ENCODE measurements at regions not wholly inside any gene's neighbourhood (a gene's known extent, or its start where the extent isn't known, plus 50 kb on each side); places are given as distances from the start of the nearest gene placed in this dataset.
"Not testable (repeated sequence)": the region's sequence is repeated elsewhere in the genome, so short reads cannot be mapped to it uniquely, and the experiment has no call there.

DNA sequence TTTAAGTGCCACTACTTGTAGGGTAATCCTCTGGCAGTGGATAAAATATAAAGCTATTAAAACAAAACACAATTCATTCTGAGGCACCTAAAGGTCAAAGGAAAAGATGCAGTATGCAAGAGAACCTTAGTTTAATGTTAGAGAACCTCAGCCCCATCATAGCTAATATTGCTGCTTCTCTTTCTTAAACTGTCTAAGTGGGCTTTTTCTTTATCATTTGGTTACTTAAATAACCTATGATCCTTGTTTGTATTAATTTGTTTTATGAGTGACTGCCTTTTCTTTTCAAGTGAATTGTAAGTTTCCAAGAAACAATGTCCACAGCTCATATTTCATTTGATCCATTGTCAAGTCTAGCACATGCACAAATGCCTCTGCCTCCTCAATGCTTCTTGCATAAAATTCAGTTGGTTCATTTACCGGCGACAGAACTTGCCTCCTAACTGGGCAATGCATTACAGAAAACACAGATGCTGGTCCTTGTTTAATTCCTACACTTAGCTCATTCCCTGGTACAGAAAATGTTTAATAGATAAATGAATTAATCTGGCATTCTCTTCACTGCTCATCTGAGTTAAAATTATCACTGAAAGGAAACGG, 1049.8 kb downstream of the OLFM4 start:
- Histone ChIP-seq H3K27ac (ENCODE audit: insufficient read depth, low read length) (no peak overlapping the region), H2AFZ (ENCODE audit: low read length) (no peak overlapping the region), H3K4me3 (replicated peaks in 1 of 4; ENCODE audit: control extremely low read depth in 1 of 4, insufficient read depth in 1 of 4, low read depth in 3 of 4, low read length in 4 of 4) (no peak overlapping the region), H3K27me3 (ENCODE audit: control insufficient read depth, insufficient read depth, low read length) (no peaks in the 10 kb centered on the region), H3K4me1 (ENCODE audit: control insufficient read depth, extremely low read depth, insufficient read depth, low read length) (no peaks in the 10 kb centered on the region), H3K9me3 (ENCODE audit: control insufficient read depth, insufficient read depth, low read depth, low read length) (no peaks in the 10 kb centered on the region), H3K79me2 (ENCODE audit: control insufficient read depth, insufficient read depth, low read length) (no peaks in the 10 kb centered on the region), H3K4me2 (ENCODE audit: extremely low read depth, insufficient read depth, low read length) (no peak overlapping the region), H3K9ac (ENCODE audit: insufficient read depth, low read length) (no peak overlapping the region), H4K20me1 (ENCODE audit: control insufficient read depth, extremely low read depth, insufficient read depth, low read length) (no peaks in the 10 kb centered on the region), H3K36me3 (ENCODE audit: control insufficient read depth, insufficient read depth, low read length) (no peaks in the 10 kb centered on the region)
- DNase-seq (ENCODE audit: low read depth in 2 of 2), result no peak
- no peak for TF ChIP-seq EZH2 (IDR thresholded peaks at IDR 0.05; ENCODE audit: low read length, missing control alignments)
- TF ChIP-seq CTCF (conservative IDR thresholded peaks at IDR 0.05 in 1 of 2, IDR thresholded peaks at IDR 0.05 in 1 of 2; ENCODE audit: low read depth in 1 of 2, low read length in 2 of 2), result no peak

GRCh38 chr13:54082309-54082708, 1053.7 kb downstream of the OLFM4 start:
- not testable (repeated sequence) for H3K4me3 ChIP-seq (replicated peaks in 1 of 4; ENCODE audit: control extremely low read depth in 1 of 4, insufficient read depth in 1 of 4, low read depth in 3 of 4, low read length in 4 of 4); H3K4me2 ChIP-seq (ENCODE audit: extremely low read depth, insufficient read depth, low read length); DNase-seq (ENCODE audit: low read depth in 2 of 2); H3K36me3 ChIP-seq (ENCODE audit: control insufficient read depth, insufficient read depth, low read length); H3K27me3 ChIP-seq (ENCODE audit: control insufficient read depth, insufficient read depth, low read length); H3K79me2 ChIP-seq (ENCODE audit: control insufficient read depth, insufficient read depth, low read length); H3K27ac ChIP-seq (ENCODE audit: insufficient read depth, low read length); H2AFZ ChIP-seq (ENCODE audit: low read length); H3K4me1 ChIP-seq (ENCODE audit: control insufficient read depth, extremely low read depth, insufficient read depth, low read length); H3K9me3 ChIP-seq (ENCODE audit: control insufficient read depth, insufficient read depth, low read depth, low read length); H4K20me1 ChIP-seq (ENCODE audit: control insufficient read depth, extremely low read depth, insufficient read depth, low read length); H3K9ac ChIP-seq (ENCODE audit: insufficient read depth, low read length)

GRCh38 chr13:54091884-54092283, 1063.3 kb downstream of the OLFM4 start:
- Histone ChIP-seq H3K79me2 (ENCODE audit: control insufficient read depth, insufficient read depth, low read length) (no peaks in the 10 kb centered on the region), H3K36me3 (ENCODE audit: control insufficient read depth, insufficient read depth, low read length) (no peaks in the 10 kb centered on the region), H2AFZ (ENCODE audit: low read length) (no peak overlapping the region), H3K9me3 (ENCODE audit: control insufficient read depth, insufficient read depth, low read depth, low read length) (no peaks in the 10 kb centered on the region), H3K9ac (ENCODE audit: insufficient read depth, low read length) (no peak overlapping the region), H3K4me3 (replicated peaks in 1 of 4; ENCODE audit: control extremely low read depth in 1 of 4, insufficient read depth in 1 of 4, low read depth in 3 of 4, low read length in 4 of 4) (no peak overlapping the region), H3K4me2 (ENCODE audit: extremely low read depth, insufficient read depth, low read length) (no peak overlapping the region), H4K20me1 (ENCODE audit: control insufficient read depth, extremely low read depth, insufficient read depth, low read length) (no peaks in the 10 kb centered on the region), H3K27ac (ENCODE audit: insufficient read depth, low read length) (no peak overlapping the region), H3K4me1 (ENCODE audit: control insufficient read depth, extremely low read depth, insufficient read depth, low read length) (no peaks in the 10 kb centered on the region), H3K27me3 (ENCODE audit: control insufficient read depth, insufficient read depth, low read length) (no peaks in the 10 kb centered on the region)
- TF ChIP-seq EZH2 (IDR thresholded peaks at IDR 0.05; ENCODE audit: low read length, missing control alignments) (no peak), CTCF (conservative IDR thresholded peaks at IDR 0.05 in 1 of 2, IDR thresholded peaks at IDR 0.05 in 1 of 2; ENCODE audit: low read depth in 1 of 2, low read length in 2 of 2) (no peak)
- DNase-seq (ENCODE audit: low read depth in 2 of 2), result no peak
